Activated CD4-positive, alpha-beta memory T cell treated with anti-CD3 and anti-CD28 coated beads for 36 hours (primary cell): ENCODE measurements at regions not wholly inside any gene's neighbourhood (a gene's known extent, or its start where the extent isn't known, plus 50 kb on each side); places are given as distances from the start of the nearest gene placed in this dataset.

ENCODE experiments used
- CTCF ChIA-PET: fragments of 350-600 bp; sonication (Branson Sonifier 250); formaldehyde crosslinking; loops from one replicate; lab custom pipeline; 2021; ENCODE audit warnings: antibody characterized with exemption, inconsistent platforms; lab: Charles Lee
- POLR2A ChIA-PET: fragments of 350-600 bp; sonication (Branson Sonifier 250); formaldehyde crosslinking; loops from one replicate; lab custom pipeline; 2021; ENCODE audit warnings: antibody characterized with exemption; lab: Charles Lee
- DNase-seq: peaks from one replicate; pipeline ENCODE4 v3.0.0-alpha.2; 2020
- H3K27ac Mint-ChIP-seq: one replicate; pipeline ENCODE4 v1.8.0; 2021; ENCODE audit warnings: mixed read lengths
- H3K27me3 Mint-ChIP-seq: one replicate; pipeline ENCODE4 v1.8.0; 2021; ENCODE audit warnings: mixed read lengths
- H3K36me3 Mint-ChIP-seq: one replicate; pipeline ENCODE4 v1.8.0; 2021; ENCODE audit warnings: mixed read lengths
- H3K4me1 Mint-ChIP-seq: one replicate; pipeline ENCODE4 v1.8.0; 2021; ENCODE audit warnings: low read depth, mixed read lengths
- H3K4me3 Mint-ChIP-seq: one replicate; pipeline ENCODE4 v1.8.0; 2021; ENCODE audit warnings: mild to moderate bottlenecking, mixed read lengths
- H3K9me3 Mint-ChIP-seq: one replicate; pipeline ENCODE4 v1.8.0; 2021; ENCODE audit warnings: mixed read lengths
- intact Hi-C: fragments of 100-400 bp; cut with micrococcal nuclease; formaldehyde crosslinking; loops from one replicate; pipeline ENCODE4 v1.15.1; 2023

- Mint-ChIP-seq H3K27ac (no peak overlapping the region), H3K4me1 (no peaks in the 10 kb centered on the region), H3K36me3 (no peaks in the 10 kb centered on the region), H3K4me3 (no peak overlapping the region), H3K9me3 (peaks cover 12% of the 10 kb centered on the region), H3K27me3 (no peaks in the 10 kb centered on the region)
- DNase-seq, result no peak
- POLR2A ChIA-PET, result no interaction called here
- CTCF ChIA-PET, result no interaction called here
- intact Hi-C loops, result no loop called here
These were observed 1034.7 kb upstream of the GHITM start for GRCh38 chr10:83104616-83105015.

GRCh38 chr10:83108565-83109333 is 1030.6 kb upstream of the GHITM start:
- ChIA-PET POLR2A (no interaction called here), CTCF (no interaction called here)
- no peak for DNase-seq
- Mint-ChIP-seq H3K36me3 (no peaks in the 10 kb centered on the region), H3K4me3 (no peak overlapping the region), H3K27ac (no peak overlapping the region), H3K27me3 (no peaks in the 10 kb centered on the region), H3K4me1 (no peaks in the 10 kb centered on the region), H3K9me3 (peaks cover 29% of the 10 kb centered on the region)
- intact Hi-C loops, result no loop called here

GRCh38 chr10:83119346-83119745 is 1020.0 kb upstream of the GHITM start:
- CTCF ChIA-PET, result no interaction called here
- no peak overlapping the region for H3K4me3 Mint-ChIP-seq
- no peaks in the 10 kb centered on the region for H3K27me3 Mint-ChIP-seq
- POLR2A ChIA-PET, result no interaction called here
- H3K27ac Mint-ChIP-seq, result no peak overlapping the region
- intact Hi-C loops, result no loop called here
- no peak for DNase-seq
- H3K4me1 Mint-ChIP-seq, result no peaks in the 10 kb centered on the region
- peaks cover 21% of the 10 kb centered on the region for H3K9me3 Mint-ChIP-seq
- no peaks in the 10 kb centered on the region for H3K36me3 Mint-ChIP-seq

GRCh38 chr10:83122336-83122735 is 1017.0 kb upstream of the GHITM start:
- Mint-ChIP-seq H3K27me3 (no peaks in the 10 kb centered on the region), H3K4me1 (no peaks in the 10 kb centered on the region), H3K27ac (no peak overlapping the region), H3K36me3 (no peaks in the 10 kb centered on the region), H3K4me3 (no peak overlapping the region), H3K9me3 (peaks cover 33% of the 10 kb centered on the region)
- CTCF ChIA-PET, result no interaction called here
- intact Hi-C loops, result no loop called here
- POLR2A ChIA-PET, result no interaction called here
- no peak for DNase-seq

GRCh38 chr10:83127942-83128575 is 1011.2 kb upstream of the GHITM start:
- no peak for DNase-seq
- Mint-ChIP-seq H3K27ac (no peak overlapping the region), H3K27me3 (no peaks in the 10 kb centered on the region), H3K9me3 (peaks cover 22% of the 10 kb centered on the region), H3K4me3 (no peak overlapping the region), H3K4me1 (no peaks in the 10 kb centered on the region), H3K36me3 (no peaks in the 10 kb centered on the region)
- POLR2A ChIA-PET, result no interaction called here
- intact Hi-C loops, result no loop called here
- CTCF ChIA-PET, result no interaction called here

- Mint-ChIP-seq H3K27me3 (no peaks in the 10 kb centered on the region), H3K36me3 (no peaks in the 10 kb centered on the region), H3K4me3 (no peak overlapping the region), H3K4me1 (no peaks in the 10 kb centered on the region), H3K27ac (no peak overlapping the region), H3K9me3 (peaks cover 5% of the 10 kb centered on the region)
- CTCF ChIA-PET, result no interaction called here
- intact Hi-C loops, result no loop called here
- no peak for DNase-seq
- POLR2A ChIA-PET, result no interaction called here
These were observed 998.5 kb upstream of the GHITM start for GRCh38 chr10:83140811-83141210.

- H3K9me3 Mint-ChIP-seq, result peaks cover 5% of the 10 kb centered on the region
- no peak overlapping the region for H3K27ac Mint-ChIP-seq
- POLR2A ChIA-PET, result no interaction called here
- CTCF ChIA-PET, result no interaction called here
- H3K27me3 Mint-ChIP-seq, result no peaks in the 10 kb centered on the region
- intact Hi-C loops, result no loop called here
- DNase-seq, result no peak
- no peak overlapping the region for H3K4me3 Mint-ChIP-seq
- no peaks in the 10 kb centered on the region for H3K4me1 Mint-ChIP-seq
- no peaks in the 10 kb centered on the region for H3K36me3 Mint-ChIP-seq
These were observed 997.2 kb upstream of the GHITM start for GRCh38 chr10:83142074-83142563.

GRCh38 chr10:83144461-83144860 is 994.8 kb upstream of the GHITM start:
- CTCF ChIA-PET, result no interaction called here
- Mint-ChIP-seq H3K9me3 (peaks cover 13% of the 10 kb centered on the region), H3K27me3 (no peaks in the 10 kb centered on the region), H3K4me3 (no peak overlapping the region), H3K27ac (no peak overlapping the region), H3K36me3 (no peaks in the 10 kb centered on the region), H3K4me1 (no peaks in the 10 kb centered on the region)
- no peak for DNase-seq
- POLR2A ChIA-PET, result no interaction called here
- intact Hi-C loops, result no loop called here

- DNase-seq, result no peak
- intact Hi-C loops, result no loop called here
- H3K9me3 Mint-ChIP-seq, result peaks cover 14% of the 10 kb centered on the region
- ChIA-PET POLR2A (no interaction called here), CTCF (no interaction called here)
- H3K36me3 Mint-ChIP-seq, result no peaks in the 10 kb centered on the region
- H3K27ac Mint-ChIP-seq, result no peak overlapping the region
- H3K4me3 Mint-ChIP-seq, result no peak overlapping the region
- H3K4me1 Mint-ChIP-seq, result no peaks in the 10 kb centered on the region
- H3K27me3 Mint-ChIP-seq, result no peaks in the 10 kb centered on the region
These were observed 985.6 kb upstream of the GHITM start for GRCh38 chr10:83153714-83154113.

GRCh38 chr10:83164156-83164555 is 975.2 kb upstream of the GHITM start:
- H3K4me1 Mint-ChIP-seq, result no peaks in the 10 kb centered on the region
- no peaks in the 10 kb centered on the region for H3K9me3 Mint-ChIP-seq
- ChIA-PET POLR2A (no interaction called here), CTCF (no interaction called here)
- H3K36me3 Mint-ChIP-seq, result no peaks in the 10 kb centered on the region
- no peak for DNase-seq
- H3K27ac Mint-ChIP-seq, result no peak overlapping the region
- intact Hi-C loops, result no loop called here
- H3K4me3 Mint-ChIP-seq, result no peak overlapping the region
- no peaks in the 10 kb centered on the region for H3K27me3 Mint-ChIP-seq

- no peaks in the 10 kb centered on the region for H3K27me3 Mint-ChIP-seq
- CTCF ChIA-PET, result no interaction called here
- DNase-seq, result no peak
- H3K27ac Mint-ChIP-seq, result no peak overlapping the region
- H3K4me1 Mint-ChIP-seq, result no peaks in the 10 kb centered on the region
- POLR2A ChIA-PET, result no interaction called here
- no peak overlapping the region for H3K4me3 Mint-ChIP-seq
- H3K36me3 Mint-ChIP-seq, result no peaks in the 10 kb centered on the region
- no peaks in the 10 kb centered on the region for H3K9me3 Mint-ChIP-seq
- intact Hi-C loops, result no loop called here
These were observed 974.0 kb upstream of the GHITM start for GRCh38 chr10:83165265-83165664.

GRCh38 chr10:83166344-83166743 is 973.0 kb upstream of the GHITM start:
- ChIA-PET CTCF (no interaction called here), POLR2A (no interaction called here)
- intact Hi-C loops, result no loop called here
- Mint-ChIP-seq H3K36me3 (no peaks in the 10 kb centered on the region), H3K27me3 (no peaks in the 10 kb centered on the region), H3K27ac (no peak overlapping the region), H3K4me3 (no peak overlapping the region), H3K4me1 (no peaks in the 10 kb centered on the region), H3K9me3 (no peaks in the 10 kb centered on the region)
- DNase-seq, result no peak

GRCh38 chr10:83167081-83167480 is 972.2 kb upstream of the GHITM start:
- Mint-ChIP-seq H3K9me3 (no peaks in the 10 kb centered on the region), H3K4me3 (no peak overlapping the region), H3K27me3 (no peaks in the 10 kb centered on the region), H3K27ac (no peak overlapping the region), H3K4me1 (no peaks in the 10 kb centered on the region), H3K36me3 (no peaks in the 10 kb centered on the region)
- intact Hi-C loops, result no loop called here
- DNase-seq, result no peak
- CTCF ChIA-PET, result no interaction called here
- POLR2A ChIA-PET, result no interaction called here
